ENCODE measurements at regions not wholly inside any gene's neighbourhood (a gene's known extent, or its start where the extent isn't known, plus 50 kb on each side); places are given as distances from the start of the nearest gene placed in this dataset.

DNA sequence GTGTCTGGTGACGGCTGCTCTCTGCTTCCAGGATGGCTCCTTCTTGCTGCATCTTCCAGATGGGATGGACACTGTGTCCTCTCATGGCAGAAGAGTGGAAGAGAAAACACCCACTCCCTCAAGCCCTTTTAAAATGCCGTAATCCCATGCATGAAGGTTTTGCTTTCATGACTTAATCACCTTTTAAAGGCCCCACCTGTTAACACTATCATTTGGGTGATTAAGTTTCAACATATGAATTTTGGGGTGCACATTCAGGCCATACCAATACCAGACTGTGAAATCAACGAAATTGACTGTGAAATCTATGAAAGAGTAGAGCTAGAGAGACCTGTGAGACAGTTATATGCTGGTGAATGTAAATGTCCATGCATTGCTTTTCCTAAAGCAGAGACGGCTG lies 374.3 kb upstream of the CHD6 start:
- ATAC-seq (no peak), DNase-seq (ENCODE audit: low read depth, low spot score) (no peak)
- no peaks in the 10 kb centered on the region for H3K4me1 ChIP-seq (ENCODE audit: control insufficient read depth in 1 of 2, insufficient read depth in 2 of 2, low read length in 2 of 2)
- H3K27me3 ChIP-seq (ENCODE audit: insufficient read depth, low read length) = no peaks in the 10 kb centered on the region
- intact Hi-C loops (cut with micrococcal nuclease) = no loop called here
- no peak overlapping the region for H3K27ac ChIP-seq (ENCODE audit: low read depth, low read length)
- no peaks in the 10 kb centered on the region for H4K20me1 ChIP-seq (ENCODE audit: insufficient read depth)
- no peak overlapping the region for H3K9ac ChIP-seq (ENCODE audit: low read length)
- H3K36me3 ChIP-seq (ENCODE audit: control insufficient read depth in 1 of 2, insufficient read depth in 2 of 2, low read length in 2 of 2) = no peaks in the 10 kb centered on the region
- no peak overlapping the region for H3K4me3 ChIP-seq (replicated peaks in 1 of 2; ENCODE audit: low read depth in 1 of 2, low read length in 2 of 2)
- H3K79me2 ChIP-seq (ENCODE audit: insufficient read depth, low read length) = no peaks in the 10 kb centered on the region
- ChIA-PET RAD21 (ENCODE audit: low non-redundant PET in 1 of 2, low total read pairs in 2 of 2, uncharacterized antibody in 2 of 2, unreplicated experiment in 2 of 2) (no interaction called here), POLR2A (no interaction called here), CTCF (no interaction called here)
- BruUV-seq (replicated peaks) = no TSS peak
- no peaks in the 10 kb centered on the region for H3K9me2 ChIP-seq (ENCODE audit: insufficient read depth)
- no peaks in the 10 kb centered on the region; a peak in 2 of 4 replicates for H3K9me3 ChIP-seq (ENCODE audit: control insufficient read depth in 1 of 2, insufficient read depth in 1 of 2, low read depth in 1 of 2, low read length in 2 of 2)
- TF ChIP-seq YY1 (IDR thresholded peaks at IDR 0.05; ENCODE audit: extremely low read depth, insufficient replicate concordance, low read depth, low read length) = no peak
- TF ChIP-seq EZH2 (IDR thresholded peaks at IDR 0.05) = no peak
- no peak for TF ChIP-seq TCF7L2 (IDR thresholded peaks at IDR 0.05; ENCODE audit: borderline replicate concordance, extremely low read depth, insufficient read depth, insufficient read length)
- no peak for TF ChIP-seq CEBPB (IDR thresholded peaks at IDR 0.05; ENCODE audit: low read depth)
- TF ChIP-seq EGR1 (IDR thresholded peaks at IDR 0.05; ENCODE audit: low read depth) = no peak
- no peak for TF ChIP-seq POLR2A (IDR thresholded peaks at IDR 0.05; ENCODE audit: borderline replicate concordance, extremely low read depth, insufficient read depth, insufficient read length)
- no peak for TF ChIP-seq SIN3A (IDR thresholded peaks at IDR 0.05; ENCODE audit: low read depth)
- no peak for TF ChIP-seq EZH2phosphoT487 (IDR thresholded peaks at IDR 0.05; ENCODE audit: borderline replicate concordance)
- no peak for TF ChIP-seq FOSL1 (IDR thresholded peaks at IDR 0.05; ENCODE audit: low read depth)
- no peak overlapping the region for H3K4me2 ChIP-seq (ENCODE audit: low read length)
- no peak overlapping the region for H2AFZ ChIP-seq (ENCODE audit: low read depth, low read length, poor library complexity, severe bottlenecking)

DNA sequence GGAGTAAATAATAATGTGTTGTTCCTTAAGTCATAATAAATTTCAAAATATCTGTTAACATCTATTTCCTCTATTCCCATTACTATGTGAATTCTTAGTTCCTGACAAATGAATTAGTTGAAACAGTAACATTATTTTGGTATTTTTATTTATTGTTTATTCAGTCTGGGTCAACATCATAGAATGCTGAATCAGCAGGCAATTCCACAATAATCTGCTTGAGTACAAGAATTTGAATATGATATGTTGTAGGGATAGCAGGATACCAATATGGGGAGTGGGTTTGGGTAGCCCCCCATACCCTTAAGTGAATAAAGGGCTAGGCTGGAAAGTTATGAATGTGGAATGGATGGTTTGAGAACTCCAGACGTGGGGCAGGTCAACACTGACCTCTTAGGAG lies 373.2 kb upstream of the CHD6 start:
- H3K4me1 ChIP-seq (ENCODE audit: control insufficient read depth in 1 of 2, insufficient read depth in 2 of 2, low read length in 2 of 2) = no peaks in the 10 kb centered on the region
- intact Hi-C loops (cut with micrococcal nuclease) = no loop called here
- TF ChIP-seq JUND (IDR thresholded peaks at IDR 0.05) = no peak
- TF ChIP-seq POLR2AphosphoS5 (IDR thresholded peaks at IDR 0.05; ENCODE audit: low read depth, low read length) = no peak
- TF ChIP-seq, protein P1, sequence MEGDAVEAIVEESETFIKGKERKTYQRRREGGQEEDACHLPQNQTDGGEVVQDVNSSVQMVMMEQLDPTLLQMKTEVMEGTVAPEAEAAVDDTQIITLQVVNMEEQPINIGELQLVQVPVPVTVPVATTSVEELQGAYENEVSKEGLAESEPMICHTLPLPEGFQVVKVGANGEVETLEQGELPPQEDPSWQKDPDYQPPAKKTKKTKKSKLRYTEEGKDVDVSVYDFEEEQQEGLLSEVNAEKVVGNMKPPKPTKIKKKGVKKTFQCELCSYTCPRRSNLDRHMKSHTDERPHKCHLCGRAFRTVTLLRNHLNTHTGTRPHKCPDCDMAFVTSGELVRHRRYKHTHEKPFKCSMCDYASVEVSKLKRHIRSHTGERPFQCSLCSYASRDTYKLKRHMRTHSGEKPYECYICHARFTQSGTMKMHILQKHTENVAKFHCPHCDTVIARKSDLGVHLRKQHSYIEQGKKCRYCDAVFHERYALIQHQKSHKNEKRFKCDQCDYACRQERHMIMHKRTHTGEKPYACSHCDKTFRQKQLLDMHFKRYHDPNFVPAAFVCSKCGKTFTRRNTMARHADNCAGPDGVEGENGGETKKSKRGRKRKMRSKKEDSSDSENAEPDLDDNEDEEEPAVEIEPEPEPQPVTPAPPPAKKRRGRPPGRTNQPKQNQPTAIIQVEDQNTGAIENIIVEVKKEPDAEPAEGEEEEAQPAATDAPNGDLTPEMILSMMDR (IDR thresholded peaks at IDR 0.05 in 2 of 3, conservative IDR thresholded peaks at IDR 0.05 in 1 of 3; ENCODE audit: borderline replicate concordance in 1 of 3, insufficient read depth in 1 of 3, low read depth in 2 of 3, low read length in 2 of 3) = no peak
- TF ChIP-seq TCF7L2 (IDR thresholded peaks at IDR 0.05; ENCODE audit: borderline replicate concordance, extremely low read depth, insufficient read depth, insufficient read length) = no peak
- no peak for TF ChIP-seq FOSL1 (IDR thresholded peaks at IDR 0.05; ENCODE audit: low read depth)
- TF ChIP-seq RAD21 (IDR thresholded peaks at IDR 0.05; ENCODE audit: low read depth) = no peak
- TF ChIP-seq SIN3A (IDR thresholded peaks at IDR 0.05; ENCODE audit: low read depth) = no peak
- TF ChIP-seq, protein P2, sequence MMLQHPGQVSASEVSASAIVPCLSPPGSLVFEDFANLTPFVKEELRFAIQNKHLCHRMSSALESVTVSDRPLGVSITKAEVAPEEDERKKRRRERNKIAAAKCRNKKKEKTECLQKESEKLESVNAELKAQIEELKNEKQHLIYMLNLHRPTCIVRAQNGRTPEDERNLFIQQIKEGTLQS (IDR thresholded peaks at IDR 0.05) = no peak
- no peak for TF ChIP-seq EGR1 (IDR thresholded peaks at IDR 0.05; ENCODE audit: low read depth)
- no peak for TF ChIP-seq YY1 (IDR thresholded peaks at IDR 0.05; ENCODE audit: extremely low read depth, insufficient replicate concordance, low read depth, low read length)
- TF ChIP-seq EZH2phosphoT487 (IDR thresholded peaks at IDR 0.05; ENCODE audit: borderline replicate concordance) = no peak
- no peak for TF ChIP-seq EZH2 (IDR thresholded peaks at IDR 0.05)
- TF ChIP-seq ELF1 (IDR thresholded peaks at IDR 0.05; ENCODE audit: borderline replicate concordance, low read depth) = no peak
- no peak for TF ChIP-seq CEBPB (IDR thresholded peaks at IDR 0.05; ENCODE audit: low read depth)
- ATAC-seq (no peak), DNase-seq (ENCODE audit: low read depth, low spot score) (no peak)
- no peaks in the 10 kb centered on the region for H3K79me2 ChIP-seq (ENCODE audit: insufficient read depth, low read length)
- no peak overlapping the region for H3K4me3 ChIP-seq (replicated peaks in 1 of 2; ENCODE audit: low read depth in 1 of 2, low read length in 2 of 2)
- no peak overlapping the region for H3K27ac ChIP-seq (ENCODE audit: low read depth, low read length)
- ChIA-PET CTCF (no interaction called here), RAD21 (ENCODE audit: low non-redundant PET in 1 of 2, low total read pairs in 2 of 2, uncharacterized antibody in 2 of 2, unreplicated experiment in 2 of 2) (no interaction called here), POLR2A (no interaction called here)
- H3K4me2 ChIP-seq (ENCODE audit: low read length) = no peak overlapping the region
- no peaks in the 10 kb centered on the region; a peak in 1 of 4 replicates for H3K9me3 ChIP-seq (ENCODE audit: control insufficient read depth in 1 of 2, insufficient read depth in 1 of 2, low read depth in 1 of 2, low read length in 2 of 2)
- no peak overlapping the region for H3K9ac ChIP-seq (ENCODE audit: low read length)
- no peaks in the 10 kb centered on the region for H3K9me2 ChIP-seq (ENCODE audit: insufficient read depth)
- H3K27me3 ChIP-seq (ENCODE audit: insufficient read depth, low read length) = no peaks in the 10 kb centered on the region
- no peak overlapping the region for H2AFZ ChIP-seq (ENCODE audit: low read depth, low read length, poor library complexity, severe bottlenecking)
- no TSS peak for BruUV-seq (replicated peaks)
- H3K36me3 ChIP-seq (ENCODE audit: control insufficient read depth in 1 of 2, insufficient read depth in 2 of 2, low read length in 2 of 2) = no peaks in the 10 kb centered on the region
- no peaks in the 10 kb centered on the region for H4K20me1 ChIP-seq (ENCODE audit: insufficient read depth)
